WTC11 (cell line): ENCODE measurements at regions not wholly inside any gene's neighbourhood (a gene's known extent, or its start where the extent isn't known, plus 50 kb on each side); places are given as distances from the start of the nearest gene placed in this dataset.

Experiments
- ATAC-seq: fragments of 200-7000 bp; cut with Tn5 transposase; 2 replicates; pipeline ENCODE4 v1.10.0; 2021; ENCODE audit warnings: mild to moderate bottlenecking, moderate library complexity
- CTCF ChIA-PET: fragments of 300-600 bp; sonication (Branson Sonifier 250); formaldehyde crosslinking; loops from one replicate; lab custom pipeline; 2021; ENCODE audit warnings: antibody characterized with exemption; lab: Charles Lee
- POLR2A ChIA-PET: fragments of 350-600 bp; sonication (Branson Sonifier 250); formaldehyde crosslinking; loops from one replicate; lab custom pipeline; 2021; ENCODE audit warnings: antibody characterized with exemption; lab: Charles Lee
- DNase-seq: peaks from one replicate; pipeline ENCODE4 v3.0.0; 2021; ENCODE audit warnings: low spot score
- H3K27ac Mint-ChIP-seq: 2 replicates; pipeline ENCODE4 v1.8.0; 2021; ENCODE audit warnings: mixed read lengths
- H3K27me3 Mint-ChIP-seq: 2 replicates; pipeline ENCODE4 v1.8.0; 2021; ENCODE audit warnings: low read depth, mild to moderate bottlenecking, moderate library complexity, mixed read lengths
- H3K36me3 Mint-ChIP-seq: 2 replicates; pipeline ENCODE4 v1.8.0; 2021; ENCODE audit warnings: mixed read lengths
- H3K4me1 Mint-ChIP-seq: 2 replicates; pipeline ENCODE4 v1.8.0; 2022; ENCODE audit warnings: mixed read lengths
- H3K4me3 Mint-ChIP-seq: 2 replicates; pipeline ENCODE4 v1.8.0; 2021; ENCODE audit warnings: mild to moderate bottlenecking, moderate library complexity, mixed read lengths
- H3K9me3 Mint-ChIP-seq: 2 replicates; pipeline ENCODE4 v1.8.0; 2021; ENCODE audit warnings: mixed read lengths
- FOXP4 ChIP-seq: sonication (generic); formaldehyde crosslinking; IDR thresholded peaks from 2 replicates; pipeline ENCODE4 v1.8.0; 2022; ENCODE audit warnings: mild to moderate bottlenecking, missing genetic modification reagents
- IRF1 ChIP-seq: sonication (generic); formaldehyde crosslinking; IDR thresholded peaks from 2 replicates; pipeline ENCODE4 v1.8.0; 2023; ENCODE audit warnings: missing genetic modification reagents
- KAT7 ChIP-seq: sonication (generic); formaldehyde crosslinking; IDR thresholded peaks from 2 replicates; pipeline ENCODE4 v1.8.1; 2023; ENCODE audit warnings: missing genetic modification reagents, mild to moderate bottlenecking, borderline replicate concordance
- MXD4 ChIP-seq: fragments of 250-450 bp; sonication (Bioruptor Pico); IDR thresholded peaks from 2 replicates; pipeline ENCODE4 v1.8.0; 2021; ENCODE audit warnings: mild to moderate bottlenecking, moderate library complexity, borderline replicate concordance
- PRRX2 ChIP-seq: fragments of 250-450 bp; sonication (Bioruptor Pico); IDR thresholded peaks from 2 replicates; pipeline ENCODE4 v1.8.0; 2021; ENCODE audit warnings: mild to moderate bottlenecking
- SOX15 ChIP-seq: fragments of 250-450 bp; sonication (Bioruptor Pico); IDR thresholded peaks from 2 replicates; pipeline ENCODE4 v1.9.0; 2021; ENCODE audit warnings: mild to moderate bottlenecking
- USF1 ChIP-seq: sonication (generic); formaldehyde crosslinking; IDR thresholded peaks from 2 replicates; pipeline ENCODE4 v1.8.0; 2022; ENCODE audit warnings: mild to moderate bottlenecking, missing genetic modification reagents
- ZNF425 ChIP-seq: fragments of 250-450 bp; sonication (Bioruptor Pico); conservative IDR thresholded peaks from 2 replicates; pipeline ENCODE4 v1.9.0; 2021; ENCODE audit warnings: mild to moderate bottlenecking
- ZNF512 ChIP-seq: sonication (generic); formaldehyde crosslinking; IDR thresholded peaks from 2 replicates; pipeline ENCODE4 v1.8.1; 2022; ENCODE audit warnings: missing genetic modification reagents, borderline replicate concordance
- ZNF532 ChIP-seq: fragments of 250-450 bp; sonication (Bioruptor Pico); IDR thresholded peaks from 2 replicates; pipeline ENCODE4 v1.9.0; 2021; ENCODE audit warnings: mild to moderate bottlenecking, borderline replicate concordance

GRCh38 chr9:74284581-74285450 lies 212.3 kb upstream of the RORB start (continued):
- TF ChIP-seq ZNF512 (CRISPR knock-in tag) (no peak), IRF1 (CRISPR knock-in tag) (no peak), SOX15 (no peak), KAT7 (CRISPR knock-in tag) (no peak)

- Mint-ChIP-seq H3K9me3 (peaks cover 4% of the 10 kb centered on the region; the same call in 1 of the 2 replicates), H3K4me1 (peaks cover 45% of the 10 kb centered on the region), H3K27ac (peak overlapping the region; percentile 98), H3K4me3 (no peak overlapping the region), H3K27me3 (no peaks in the 10 kb centered on the region), H3K36me3 (no peaks in the 10 kb centered on the region)
- CTCF ChIA-PET: interaction anchor here (1.0 kb wide), 1 partner anchor 12 kb away, joined by 3 read pairs; no protein-coding TSS in a partner anchor
- no peak for DNase-seq
- peak; percentile 86 for ATAC-seq
- 0 out of 2 replicates have a peak, but pooled peaks have one; percentile 57 for TF ChIP-seq ZNF532 (CRISPR knock-in tag)
- TF ChIP-seq ZNF425: 0 out of 2 replicates have a peak, but pooled peaks have one; percentile 25
- no peak for TF ChIP-seq MXD4
- TF ChIP-seq PRRX2 (CRISPR knock-in tag): 0 out of 2 replicates have a peak, but pooled peaks have one; percentile 38
- no peak for TF ChIP-seq USF1
- TF ChIP-seq FOXP4 (CRISPR knock-in tag): 0 out of 2 replicates have a peak, but pooled peaks have one; percentile 60
- POLR2A ChIA-PET: no interaction called here
Observed at GRCh38 chr9:74293479-74293878, 203.7 kb upstream of the RORB start.
